ENCODE measurements at regions not wholly inside any gene's neighbourhood (a gene's known extent, or its start where the extent isn't known, plus 50 kb on each side); places are given as distances from the start of the nearest gene placed in this dataset.

DNA sequence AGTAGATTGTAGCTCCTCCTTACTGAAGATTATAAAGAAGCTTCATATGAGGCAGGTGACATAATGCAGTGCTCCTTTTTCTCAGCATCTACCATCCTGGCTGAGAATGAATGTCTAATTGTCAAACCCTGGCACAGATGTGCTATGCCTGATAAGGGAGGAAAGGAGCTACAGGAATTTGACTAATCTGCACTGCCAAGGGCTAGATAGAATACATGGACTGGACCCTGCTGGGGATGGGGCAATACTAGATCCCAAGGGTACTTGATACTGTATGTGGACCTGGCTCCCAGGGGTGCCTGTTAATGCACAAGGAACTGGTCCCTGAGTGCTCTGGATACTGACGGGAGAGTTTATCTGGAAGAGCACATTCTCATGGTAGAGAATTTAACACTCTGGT lies 362.2 kb upstream of the EMCN start:
- peak in 1 of 2 donors; percentile 4 for DNase-seq (ENCODE audit: low read depth in 2 of 2)
- H3K4me3 ChIP-seq (replicated peaks in 1 of 2; ENCODE audit: low read depth in 2 of 2, low read length in 2 of 2): no peak overlapping the region
- TF ChIP-seq CTCF (IDR thresholded peaks at IDR 0.05; ENCODE audit: low read depth, low read length): no peak

GRCh38 chr4:100879471-100879870 lies 361.6 kb upstream of the EMCN start:
- no peak for TF ChIP-seq CTCF (IDR thresholded peaks at IDR 0.05; ENCODE audit: low read depth, low read length)
- no peak for DNase-seq (ENCODE audit: low read depth in 2 of 2)
- H3K4me3 ChIP-seq (replicated peaks in 1 of 2; ENCODE audit: low read depth in 2 of 2, low read length in 2 of 2): no peak overlapping the region

GRCh38 chr4:100876546-100876945 lies 358.7 kb upstream of the EMCN start:
- DNase-seq (ENCODE audit: low read depth in 2 of 2): no peak
- H3K4me3 ChIP-seq (replicated peaks in 1 of 2; ENCODE audit: low read depth in 2 of 2, low read length in 2 of 2): no peak overlapping the region
- no peak for TF ChIP-seq CTCF (IDR thresholded peaks at IDR 0.05; ENCODE audit: low read depth, low read length)

DNA sequence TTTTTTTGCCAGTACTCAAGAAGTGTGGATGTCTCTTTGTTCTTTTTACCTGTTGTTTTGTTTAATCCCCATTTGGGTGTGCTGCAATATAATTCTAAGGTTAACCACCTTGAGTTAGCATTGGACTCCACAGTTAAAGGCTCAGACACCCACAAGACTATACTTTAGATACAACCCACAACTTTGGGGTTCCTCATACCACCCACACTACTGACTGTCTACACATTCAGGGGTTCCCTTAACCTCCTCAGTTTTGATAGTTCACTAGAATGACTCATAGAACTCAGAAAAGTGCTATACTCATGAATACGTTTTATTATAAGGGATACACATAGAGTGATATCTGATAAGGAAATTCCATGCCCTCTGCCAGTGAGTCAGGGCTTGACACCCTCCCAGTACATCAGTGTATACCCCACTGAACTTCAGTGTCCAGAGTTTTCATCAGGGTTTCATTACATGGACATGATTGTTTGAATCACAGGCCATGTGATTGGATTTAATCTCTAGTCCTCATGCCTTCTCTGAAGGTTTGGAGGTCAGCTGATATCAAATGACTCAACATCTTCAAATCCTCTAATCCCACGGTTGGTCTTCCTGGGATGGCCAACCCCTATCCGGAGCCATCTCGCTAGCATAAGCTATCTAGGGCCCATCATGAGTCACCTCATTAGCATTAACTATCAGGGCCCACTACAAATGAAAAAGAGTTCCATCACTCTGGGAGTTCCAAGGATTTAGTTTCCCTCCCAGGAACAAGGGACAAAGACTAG lies 357.7 kb upstream of the EMCN start:
- TF ChIP-seq CTCF (IDR thresholded peaks at IDR 0.05; ENCODE audit: low read depth, low read length): no peak
- DNase-seq (ENCODE audit: low read depth in 2 of 2): no peak
- no peak overlapping the region for H3K4me3 ChIP-seq (replicated peaks in 1 of 2; ENCODE audit: low read depth in 2 of 2, low read length in 2 of 2)

GRCh38 chr4:100872811-100873210 lies 355.0 kb upstream of the EMCN start:
- no peak overlapping the region for H3K4me3 ChIP-seq (replicated peaks in 1 of 2; ENCODE audit: low read depth in 2 of 2, low read length in 2 of 2)
- TF ChIP-seq CTCF (IDR thresholded peaks at IDR 0.05; ENCODE audit: low read depth, low read length): no peak
- DNase-seq (ENCODE audit: low read depth in 2 of 2): no peak

DNA sequence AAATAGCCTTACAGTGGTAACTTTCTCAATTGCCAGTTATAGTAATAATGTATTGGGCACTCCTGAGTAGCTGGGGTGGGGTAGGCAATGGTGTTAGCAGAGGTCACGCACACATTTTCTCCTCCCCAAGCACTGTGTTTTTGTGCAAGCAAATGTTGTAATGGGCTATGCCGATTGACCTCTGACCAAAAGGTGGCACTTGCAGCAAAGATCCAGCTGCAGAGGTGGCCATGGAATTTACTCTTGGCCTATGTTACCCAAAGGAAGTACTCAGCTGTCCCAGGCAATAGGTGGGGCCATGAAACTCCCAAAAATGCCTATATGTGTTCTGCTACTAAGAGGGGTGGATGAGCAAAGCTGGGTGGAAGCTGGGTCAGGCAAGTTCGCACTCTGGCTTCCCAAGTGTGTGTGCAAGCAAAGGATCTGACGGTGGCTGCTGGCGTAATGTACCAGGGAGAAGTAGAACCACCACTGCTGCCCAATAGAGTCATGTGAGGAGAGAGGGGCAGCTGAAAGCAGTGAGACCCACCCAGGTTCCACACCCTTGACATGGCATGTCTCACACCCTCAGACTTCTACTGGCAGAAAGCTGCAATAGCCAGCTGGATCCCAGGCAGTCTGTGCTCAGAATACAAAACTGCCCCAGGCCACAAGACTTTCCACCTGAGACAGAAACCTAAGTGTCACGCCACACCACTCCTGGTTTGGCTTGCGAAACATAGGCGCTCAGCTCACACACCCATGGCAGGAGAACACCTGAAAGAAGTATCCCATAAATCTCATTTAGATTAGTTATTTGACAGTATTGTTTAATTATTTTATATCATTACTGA lies 353.3 kb upstream of the EMCN start:
- DNase-seq (ENCODE audit: low read depth in 2 of 2): no peak
- H3K4me3 ChIP-seq (replicated peaks in 1 of 2; ENCODE audit: low read depth in 2 of 2, low read length in 2 of 2): no peak overlapping the region
- TF ChIP-seq CTCF (IDR thresholded peaks at IDR 0.05; ENCODE audit: low read depth, low read length): no peak

Data from cardiac fibroblast (primary cell).